ENCODE measurements at regions not wholly inside any gene's neighbourhood (a gene's known extent, or its start where the extent isn't known, plus 50 kb on each side); places are given as distances from the start of the nearest gene placed in this dataset.

- no peak overlapping the region for H3K27ac ChIP-seq (ENCODE audit: low read depth in 2 of 2, low read length in 1 of 2)
- POLR2A ChIA-PET = no interaction called here
- DNase-seq = no peak
Observed at GRCh38 chr2:57890464-57890863, 156.1 kb upstream of the VRK2 start.

GRCh38 chr2:57891086-57891712 is 155.4 kb upstream of the VRK2 start:
- ChIA-PET CTCF (interaction anchor here (1.3 kb wide), 1 partner anchor 12 kb away, joined by 3 read pairs; no protein-coding TSS in a partner anchor), POLR2A (no interaction called here)
- no peak overlapping the region for H3K27ac ChIP-seq (ENCODE audit: low read depth in 2 of 2, low read length in 1 of 2)
- H3K9me2 ChIP-seq = no peaks in the 10 kb centered on the region
- H3K36me3 ChIP-seq (replicated peaks in 1 of 2; ENCODE audit: control insufficient read depth in 1 of 2, insufficient read depth in 2 of 2, low read length in 1 of 2) = no peaks in the 10 kb centered on the region
- H3K4me1 ChIP-seq (ENCODE audit: control insufficient read depth in 1 of 2, insufficient read depth in 2 of 2, low read depth in 1 of 2, low read length in 1 of 2) = peaks cover 1 to 6% of the 10 kb centered on the region in 2 experiments; a peak in 2 of 4 replicates
- no peaks in the 10 kb centered on the region for H3K27me3 ChIP-seq (ENCODE audit: insufficient read depth)
- no peaks in the 10 kb centered on the region for H3F3A ChIP-seq (replicated peaks; ENCODE audit: insufficient read depth)
- 82% methylated on average over 7 of the region's 7 CpGs for WGBS (ENCODE audit: low lambda C conversion rate)
- DNase-seq = no peak
- H3K9ac ChIP-seq = no peak overlapping the region
- H2AFZ ChIP-seq (ENCODE audit: low read depth) = no peak overlapping the region
- no peak overlapping the region for H3K4me3 ChIP-seq (ENCODE audit: low read depth in 2 of 2, low read length in 1 of 2)
- no peaks in the 10 kb centered on the region for H3K9me3 ChIP-seq
- no peak overlapping the region for H3K4me2 ChIP-seq
- no peaks in the 10 kb centered on the region for H3K79me2 ChIP-seq (ENCODE audit: insufficient read depth)
- no peaks in the 10 kb centered on the region for H4K20me1 ChIP-seq (ENCODE audit: insufficient read depth)
- TF ChIP-seq JUND (IDR thresholded peaks at IDR 0.05) = no peak
- TF ChIP-seq GATA2 (CRISPR knock-in tag; IDR thresholded peaks at IDR 0.05) = no peak
- no peak for TF ChIP-seq MAX (IDR thresholded peaks at IDR 0.05; ENCODE audit: low read depth)
- no peak for TF ChIP-seq RAD21 (IDR thresholded peaks at IDR 0.05; ENCODE audit: low read length)
- no peak for TF ChIP-seq ZBTB33 (IDR thresholded peaks at IDR 0.05; ENCODE audit: borderline replicate concordance, low read depth)
- no peak for TF ChIP-seq CTCF (IDR thresholded peaks at IDR 0.05)
- no peak for TF ChIP-seq POLR2AphosphoS5 (IDR thresholded peaks at IDR 0.05; ENCODE audit: low read depth, low read length)
- no peak for TF ChIP-seq EZH2phosphoT487 (IDR thresholded peaks at IDR 0.05; ENCODE audit: borderline replicate concordance, low read depth)
- TF ChIP-seq USF1 (IDR thresholded peaks at IDR 0.05; ENCODE audit: borderline replicate concordance, low read depth) = no peak

More at GRCh38 chr2:57890464-57890863, 156.1 kb upstream of the VRK2 start:
- Histone ChIP-seq H3F3A (replicated peaks; ENCODE audit: insufficient read depth) (no peaks in the 10 kb centered on the region), H3K9me2 (no peaks in the 10 kb centered on the region), H4K20me1 (ENCODE audit: insufficient read depth) (no peaks in the 10 kb centered on the region), H3K27me3 (ENCODE audit: insufficient read depth) (no peaks in the 10 kb centered on the region), H3K36me3 (replicated peaks in 1 of 2; ENCODE audit: control insufficient read depth in 1 of 2, insufficient read depth in 2 of 2, low read length in 1 of 2) (no peaks in the 10 kb centered on the region), H3K9ac (no peak overlapping the region), H3K4me2 (no peak overlapping the region), H2AFZ (ENCODE audit: low read depth) (no peak overlapping the region), H3K4me1 (ENCODE audit: control insufficient read depth in 1 of 2, insufficient read depth in 2 of 2, low read depth in 1 of 2, low read length in 1 of 2) (peaks cover 8 to 13% of the 10 kb centered on the region in 2 experiments; a peak in 2 of 4 replicates), H3K4me3 (ENCODE audit: low read depth in 2 of 2, low read length in 1 of 2) (no peak overlapping the region), H3K79me2 (ENCODE audit: insufficient read depth) (no peaks in the 10 kb centered on the region), H3K9me3 (no peaks in the 10 kb centered on the region)
- CTCF ChIA-PET = no interaction called here
- TF ChIP-seq USF1 (IDR thresholded peaks at IDR 0.05; ENCODE audit: borderline replicate concordance, low read depth) = peak; percentile 30; the same call in 1 of the 2 replicates
- no peak for TF ChIP-seq ZBTB33 (IDR thresholded peaks at IDR 0.05; ENCODE audit: borderline replicate concordance, low read depth)
- TF ChIP-seq TEAD4 (IDR thresholded peaks at IDR 0.05; ENCODE audit: borderline replicate concordance, insufficient read depth) = no peak
- TF ChIP-seq PBX3 (IDR thresholded peaks at IDR 0.05) = no peak
